GM13977 (cell line): ENCODE measurements at regions not wholly inside any gene's neighbourhood (a gene's known extent, or its start where the extent isn't known, plus 50 kb on each side); places are given as distances from the start of the nearest gene placed in this dataset.

Experiments used
- DNase-seq: peaks from one replicate; pipeline ENCODE4 v3.0.0; 2012; ENCODE audit warnings: low spot score
- in situ Hi-C: fragments of 300-500 bp; cut with MboI; formaldehyde crosslinking; loops from one replicate; pipeline ENCODE4 v1.12.0; 2022; ENCODE audit warnings: low sequenced_read_pairs, low pct_unique_long_range_greater_than_20kb, mixed read lengths, inconsistent platforms; ENCODE audit not compliant: unreplicated experiment
- TF ChIP-seq, protein P1 (sequence below): IDR thresholded peaks from 2 replicates; pipeline ENCODE4 v1.5.1; 2012; ENCODE audit warnings: mild to moderate bottlenecking, control low read depth; ENCODE audit not compliant: insufficient read depth; ENCODE audit errors: extremely low read depth, missing control alignments

DNA sequence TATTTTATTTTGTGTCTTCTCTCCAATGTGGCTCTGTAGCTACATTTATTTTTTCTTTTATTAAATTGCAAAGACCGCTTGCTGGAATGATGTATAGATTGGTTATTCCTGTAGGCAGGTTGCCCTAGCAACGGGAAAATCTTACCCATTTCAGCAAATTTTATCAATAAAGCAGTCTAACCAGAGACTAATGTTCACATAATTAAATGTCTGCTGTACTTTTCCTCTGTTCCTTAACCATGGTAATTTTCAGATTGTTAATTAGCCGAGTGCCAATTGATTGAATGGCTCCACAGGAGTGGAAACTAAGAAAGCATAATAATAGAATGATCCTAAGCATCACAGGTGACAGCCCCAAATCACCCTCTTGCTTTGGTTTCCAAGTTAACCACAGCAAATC is 134.8 kb downstream of the BASP1 start:
- in situ Hi-C loops: no loop called here
- TF ChIP-seq, protein P1, sequence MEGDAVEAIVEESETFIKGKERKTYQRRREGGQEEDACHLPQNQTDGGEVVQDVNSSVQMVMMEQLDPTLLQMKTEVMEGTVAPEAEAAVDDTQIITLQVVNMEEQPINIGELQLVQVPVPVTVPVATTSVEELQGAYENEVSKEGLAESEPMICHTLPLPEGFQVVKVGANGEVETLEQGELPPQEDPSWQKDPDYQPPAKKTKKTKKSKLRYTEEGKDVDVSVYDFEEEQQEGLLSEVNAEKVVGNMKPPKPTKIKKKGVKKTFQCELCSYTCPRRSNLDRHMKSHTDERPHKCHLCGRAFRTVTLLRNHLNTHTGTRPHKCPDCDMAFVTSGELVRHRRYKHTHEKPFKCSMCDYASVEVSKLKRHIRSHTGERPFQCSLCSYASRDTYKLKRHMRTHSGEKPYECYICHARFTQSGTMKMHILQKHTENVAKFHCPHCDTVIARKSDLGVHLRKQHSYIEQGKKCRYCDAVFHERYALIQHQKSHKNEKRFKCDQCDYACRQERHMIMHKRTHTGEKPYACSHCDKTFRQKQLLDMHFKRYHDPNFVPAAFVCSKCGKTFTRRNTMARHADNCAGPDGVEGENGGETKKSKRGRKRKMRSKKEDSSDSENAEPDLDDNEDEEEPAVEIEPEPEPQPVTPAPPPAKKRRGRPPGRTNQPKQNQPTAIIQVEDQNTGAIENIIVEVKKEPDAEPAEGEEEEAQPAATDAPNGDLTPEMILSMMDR: no peak
- no peak for DNase-seq

DNA sequence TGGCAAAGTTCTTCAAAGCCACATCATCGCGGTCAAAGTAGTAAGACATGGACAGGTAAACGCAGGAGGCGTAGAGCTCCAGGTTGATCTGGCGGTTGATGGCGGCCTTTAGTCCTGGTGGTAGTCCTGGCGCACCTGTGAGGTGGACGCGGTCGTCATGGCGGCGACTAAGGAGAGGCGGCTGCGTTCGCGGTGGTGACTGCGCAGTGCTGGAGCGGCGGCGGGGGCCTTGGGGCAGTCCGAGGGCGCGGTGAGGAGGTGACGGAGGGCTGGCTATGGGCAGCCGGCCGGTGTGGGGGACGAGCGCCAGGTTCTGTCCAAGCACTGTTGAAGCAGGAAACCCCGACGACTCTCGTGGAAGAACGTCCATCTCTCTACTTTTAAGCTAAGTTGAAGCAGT is 136.8 kb downstream of the BASP1 start:
- in situ Hi-C loops: no loop called here
- TF ChIP-seq, protein P1: no peak
- no peak for DNase-seq

DNA sequence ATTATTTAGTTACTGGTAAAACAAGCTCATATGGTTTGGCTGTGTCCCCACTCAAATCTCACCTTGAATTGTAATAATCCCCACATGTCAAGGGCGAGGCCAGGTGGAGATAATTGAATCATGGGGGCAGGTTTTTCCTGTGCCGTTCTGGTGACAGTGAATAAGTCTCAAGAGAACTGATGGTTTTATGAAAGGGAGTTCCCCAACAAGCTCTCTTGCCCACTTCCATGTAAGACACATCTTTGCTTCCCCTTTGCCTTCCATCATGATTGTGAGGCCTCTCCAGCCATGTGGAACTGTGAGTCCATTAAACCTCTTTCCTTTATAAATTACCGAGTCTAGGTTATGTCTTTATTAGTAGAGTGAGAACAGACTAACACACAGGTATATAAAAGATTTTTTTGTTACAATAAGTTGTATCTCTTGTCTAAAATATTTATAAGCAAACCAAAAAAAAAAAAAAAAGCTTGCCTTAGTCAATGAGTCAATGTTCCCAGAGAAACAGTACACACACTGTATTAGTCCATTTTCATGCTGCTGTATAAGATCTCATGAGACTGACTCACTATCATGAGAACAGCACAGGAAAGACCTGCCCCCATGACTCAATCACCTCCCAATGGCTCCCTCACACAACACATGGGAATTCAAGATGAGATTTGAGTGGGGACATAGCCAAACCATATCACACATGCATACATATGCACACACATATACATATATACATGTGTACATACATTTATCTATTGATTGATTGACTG is 138.3 kb downstream of the BASP1 start:
- in situ Hi-C loops: no loop called here
- TF ChIP-seq, protein P1: no peak
- DNase-seq: no peak

DNA sequence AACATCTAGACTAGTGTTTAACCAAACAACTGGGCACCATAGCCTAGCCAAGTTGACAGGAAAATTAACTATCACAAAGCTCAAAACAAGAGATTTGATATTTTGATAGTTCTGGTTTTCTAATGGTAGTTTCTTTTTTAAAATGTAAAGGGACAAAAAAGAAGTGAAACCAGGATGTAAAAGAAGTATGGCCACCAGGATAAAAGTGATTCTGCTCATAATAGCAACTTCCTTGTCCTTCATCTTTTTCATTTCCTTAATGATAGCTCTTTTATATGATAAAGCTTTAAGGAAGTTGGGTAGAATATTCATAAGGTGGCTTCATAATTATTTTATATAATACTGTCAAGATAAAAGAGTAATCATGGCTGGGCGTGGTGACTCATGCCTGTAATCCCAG is 139.1 kb downstream of the BASP1 start:
- in situ Hi-C loops: no loop called here
- no peak for DNase-seq
- TF ChIP-seq, protein P1: no peak

DNA sequence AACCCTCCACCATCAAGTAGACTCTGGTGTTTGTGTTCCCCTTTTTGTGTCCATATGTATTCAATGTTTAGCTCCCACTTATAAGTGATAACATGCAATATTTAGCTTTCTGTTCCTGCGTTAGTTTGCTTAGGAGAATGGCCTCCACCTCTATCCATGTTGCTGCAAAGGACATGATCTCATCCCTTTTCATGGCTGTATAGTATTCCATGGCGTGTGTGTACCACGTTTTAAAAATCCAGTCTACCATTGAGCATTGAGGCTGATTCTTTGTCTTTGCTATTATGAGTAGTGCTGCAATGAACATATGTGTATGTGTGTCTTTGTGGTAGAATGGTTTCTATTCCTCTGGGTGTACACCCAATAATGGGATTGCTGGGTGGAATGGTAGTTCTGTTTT is 140.1 kb downstream of the BASP1 start:
- TF ChIP-seq, protein P1: no peak
- DNase-seq: no peak
- in situ Hi-C loops: no loop called here

DNA sequence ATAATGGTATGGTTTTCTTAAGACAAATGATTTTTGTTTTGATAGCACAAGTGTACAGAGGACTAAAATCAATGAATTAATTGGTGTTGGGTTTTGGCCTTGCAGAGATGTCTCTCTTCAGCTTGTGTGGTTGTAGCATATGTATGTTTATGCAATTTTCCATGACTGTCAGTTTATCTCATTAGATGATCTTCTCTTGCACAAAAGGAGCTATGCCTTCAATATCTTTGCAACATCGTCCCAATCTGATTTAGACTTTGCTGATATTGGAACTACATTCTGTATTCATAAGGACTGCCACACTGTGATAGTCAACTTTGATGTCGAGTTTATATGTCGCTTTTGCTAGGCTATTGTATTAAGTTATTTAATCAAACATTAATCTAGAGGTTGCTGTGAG is 140.0 kb upstream of the TAF11L2 start:
- in situ Hi-C loops: no loop called here
- TF ChIP-seq, protein P1: no peak
- no peak for DNase-seq

DNA sequence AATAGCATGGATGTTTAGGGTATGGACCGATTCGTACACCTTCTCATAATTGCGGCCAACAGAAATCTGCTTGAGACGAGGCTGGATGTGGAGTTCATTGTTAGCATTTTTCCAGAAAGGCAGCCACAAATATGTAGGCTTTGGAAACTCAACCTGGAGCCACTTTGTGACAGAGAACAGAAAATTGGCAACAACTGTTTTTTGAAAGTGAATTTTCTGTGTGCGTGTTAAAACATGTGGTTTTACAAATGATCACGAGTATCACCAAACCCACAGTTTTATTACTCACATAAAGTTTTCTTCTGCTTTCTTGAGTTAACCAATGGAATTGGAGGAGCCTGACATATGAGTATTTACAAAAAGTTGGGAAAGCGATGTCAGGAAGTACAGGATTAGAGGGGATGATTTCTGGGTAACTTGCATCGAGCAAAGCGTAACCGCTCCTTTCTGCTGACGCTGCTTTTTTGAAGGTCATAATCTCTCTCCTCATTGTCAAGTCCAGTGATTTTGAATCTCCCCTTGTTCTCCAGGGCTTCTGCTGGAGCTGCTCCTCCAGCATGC is 138.5 kb upstream of the TAF11L2 start:
- in situ Hi-C loops: no loop called here
- DNase-seq: no peak
- TF ChIP-seq, protein P1: no peak
